HG02938 (cell line): ENCODE measurements at regions not wholly inside any gene's neighbourhood (a gene's known extent, or its start where the extent isn't known, plus 50 kb on each side); places are given as distances from the start of the nearest gene placed in this dataset.

Experiments
- ATAC-seq: cut with Tn5 transposase; IDR thresholded peaks from one replicate; pipeline ENCODE4 v1.9.1; 2021; ENCODE audit warnings: mild to moderate bottlenecking, moderate library complexity; ENCODE audit not compliant: unreplicated experiment

- no peak for ATAC-seq
Measured at GRCh38 chr5:159827861-159828260, 88.4 kb upstream of the ADRA1B start.

DNA sequence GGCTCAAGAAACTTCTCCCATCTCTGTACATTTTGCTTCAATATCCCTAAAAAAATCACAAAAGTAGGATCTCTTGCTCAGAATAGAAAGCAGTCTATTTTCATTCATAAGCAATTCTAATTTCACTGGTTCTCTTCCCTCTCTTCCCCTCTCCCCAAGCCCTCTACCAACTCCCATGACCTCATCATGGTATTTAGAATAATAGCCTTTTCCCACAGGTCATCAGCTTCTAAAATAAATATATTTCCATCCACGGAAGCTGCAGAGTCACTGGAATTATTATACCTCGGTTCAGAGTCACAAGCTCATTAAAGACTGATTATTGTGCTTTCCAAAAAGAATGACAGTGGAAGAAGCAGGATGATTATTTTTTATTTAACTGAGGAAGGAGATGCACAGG is 84.2 kb upstream of the ADRA1B start:
- ATAC-seq: no peak

GRCh38 chr5:159833088-159833487 is 83.2 kb upstream of the ADRA1B start:
- ATAC-seq: no peak

DNA sequence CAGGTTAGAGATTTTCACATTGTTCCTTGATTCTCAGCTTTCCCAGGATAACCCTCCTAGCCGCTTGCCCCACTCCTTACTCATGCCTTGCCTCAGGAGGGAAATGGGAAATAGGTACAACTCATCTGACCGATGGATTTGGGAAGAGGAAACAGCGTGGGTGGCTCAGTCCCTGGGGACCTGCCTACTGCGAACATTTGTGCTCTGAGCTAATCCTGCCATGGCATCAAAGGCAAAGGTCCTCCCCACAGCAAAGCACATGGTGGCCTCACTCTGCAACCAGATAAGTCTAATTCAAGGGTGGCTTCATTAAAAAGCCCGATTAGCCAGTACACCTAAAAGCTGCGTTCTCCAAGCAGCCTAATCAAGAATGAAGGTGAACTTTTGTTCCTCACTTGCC is 82.4 kb upstream of the ADRA1B start:
- ATAC-seq: no peak

GRCh38 chr5:159835548-159835947 is 80.7 kb upstream of the ADRA1B start:
- ATAC-seq: no peak

DNA sequence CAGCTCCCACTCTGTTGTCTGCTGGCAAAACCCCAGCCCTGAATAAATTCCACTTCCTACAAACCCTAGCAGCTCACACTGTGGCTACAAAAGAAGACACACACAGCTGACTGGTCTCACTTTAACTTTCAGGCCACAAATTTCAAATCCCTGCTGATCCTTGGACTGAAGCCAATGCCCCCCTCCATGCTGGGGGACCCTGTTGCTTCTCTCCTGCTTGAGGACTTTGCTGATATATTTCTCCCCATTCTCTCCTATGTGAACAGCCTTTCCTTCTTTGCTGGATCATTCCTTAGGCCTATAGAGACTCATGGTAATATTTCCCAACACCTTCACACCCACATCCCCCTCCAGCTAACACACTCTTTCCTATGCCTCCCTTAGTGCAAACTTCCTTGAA is 79.6 kb upstream of the ADRA1B start:
- ATAC-seq: no peak

DNA sequence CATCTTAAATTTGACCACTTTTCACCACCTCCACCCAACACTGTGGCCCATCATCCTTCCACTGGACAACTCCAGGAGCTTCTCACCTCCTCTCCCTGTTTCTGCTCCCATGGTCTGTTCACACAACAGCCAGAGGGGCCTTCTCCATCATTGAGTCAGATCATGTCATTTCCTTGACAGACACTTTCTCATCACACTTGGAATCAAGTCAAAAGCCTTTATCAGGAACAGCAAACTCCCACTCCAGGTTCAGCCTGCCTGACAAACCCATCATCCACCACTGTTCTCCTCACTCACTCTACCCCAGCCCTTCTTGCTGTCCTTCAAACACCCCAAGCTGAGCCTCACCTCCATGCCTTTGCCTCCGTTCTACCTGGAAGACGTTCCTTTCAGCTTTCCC is 78.4 kb upstream of the ADRA1B start:
- no peak for ATAC-seq

- no peak for ATAC-seq
Measured at GRCh38 chr5:159838551-159839222, 77.6 kb upstream of the ADRA1B start.

- no peak for ATAC-seq
Measured at GRCh38 chr5:159844267-159845121, 71.8 kb upstream of the ADRA1B start.

- no peak for ATAC-seq
Measured at GRCh38 chr5:159849437-159850083, 66.7 kb upstream of the ADRA1B start.

DNA sequence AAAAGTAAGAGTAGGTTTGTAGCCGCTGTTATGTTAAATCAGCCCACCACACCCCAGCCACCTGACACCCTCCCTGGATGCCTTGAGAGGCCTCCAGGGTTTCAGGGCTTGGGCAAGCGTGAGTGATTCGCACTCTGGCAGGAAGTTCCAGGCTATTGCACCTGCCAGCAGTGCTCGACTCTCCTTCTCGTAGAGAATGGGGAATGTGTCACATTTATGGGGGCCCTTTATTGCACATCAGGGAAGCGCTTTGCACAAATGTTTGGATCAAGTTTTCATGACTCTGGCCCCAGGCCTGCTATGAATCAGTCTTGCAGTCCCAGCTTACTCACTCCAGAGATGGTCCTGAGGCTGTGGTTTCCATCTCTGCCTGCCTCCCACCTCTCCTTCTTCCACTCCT is 66.1 kb upstream of the ADRA1B start:
- no peak for ATAC-seq

DNA sequence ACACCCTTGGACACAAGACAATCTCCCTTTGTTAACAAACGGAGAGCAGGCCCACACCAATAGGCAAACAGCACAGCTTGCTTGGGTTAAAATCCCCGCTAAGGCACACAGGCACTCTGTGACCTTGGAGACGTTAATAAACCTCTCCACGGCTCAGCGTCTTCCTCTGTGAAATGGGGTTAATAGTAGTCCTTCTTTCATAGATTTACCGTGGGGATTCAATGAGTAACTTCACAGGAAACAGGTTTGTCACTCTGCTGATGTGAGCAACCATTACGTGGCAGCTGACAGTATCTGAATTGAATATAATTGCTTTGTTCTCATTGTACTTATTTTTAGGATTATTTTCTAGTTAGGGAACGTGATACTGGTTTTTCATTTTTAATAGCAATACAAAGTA is 65.2 kb upstream of the ADRA1B start:
- no peak for ATAC-seq

DNA sequence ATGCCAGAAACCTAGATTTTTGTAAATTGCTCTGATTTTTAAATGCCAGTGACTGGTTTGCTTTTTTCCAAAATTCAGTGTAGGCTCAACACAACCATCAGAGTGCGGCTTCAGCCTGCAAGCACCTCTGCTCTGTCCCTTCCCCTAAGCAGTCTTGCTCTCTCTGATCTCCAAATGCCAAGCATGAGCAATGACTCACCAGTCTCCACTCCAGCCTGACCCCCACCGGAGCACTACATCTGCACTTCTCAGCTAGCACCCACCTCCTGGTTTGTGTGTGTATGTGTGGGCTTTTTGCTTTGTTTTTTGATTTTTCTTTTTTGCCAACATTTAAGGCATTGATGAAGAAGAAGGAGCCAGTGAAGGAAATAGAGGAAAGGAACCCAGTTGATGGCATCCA is 61.4 kb upstream of the ADRA1B start:
- no peak for ATAC-seq

DNA sequence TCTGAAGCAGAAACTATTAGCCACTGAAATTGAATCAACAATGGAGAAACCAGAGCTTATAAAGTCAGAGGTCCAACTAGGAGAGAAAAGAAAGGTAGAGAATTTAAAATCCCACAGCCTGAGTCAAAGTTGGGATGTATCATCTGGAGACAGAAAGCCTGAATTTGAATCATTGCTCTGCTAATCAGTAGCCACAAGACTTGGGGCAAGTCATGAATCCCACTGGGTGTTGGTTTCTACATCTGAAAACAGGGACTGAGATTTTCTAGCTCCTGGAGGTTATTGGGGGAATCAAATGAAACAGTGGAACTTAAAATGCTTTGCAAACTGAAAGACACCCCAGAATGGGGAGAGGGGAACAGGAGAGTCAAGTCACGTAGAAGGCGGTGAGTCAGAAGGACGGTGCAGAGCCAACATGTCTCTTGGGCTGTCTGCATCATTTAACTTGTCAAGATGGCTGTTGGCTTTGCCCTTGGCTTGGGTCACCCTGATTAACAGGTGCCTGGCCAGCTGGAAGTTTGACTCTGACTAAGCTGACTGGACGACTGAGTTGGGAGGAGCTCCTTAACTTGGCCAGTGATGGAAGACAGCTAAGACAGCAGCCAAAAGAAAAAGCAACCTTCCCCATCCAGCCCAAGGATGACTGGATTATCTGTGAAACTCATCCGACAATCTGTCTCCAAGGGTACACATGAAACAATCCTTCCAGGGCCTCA is 60.6 kb upstream of the ADRA1B start:
- no peak for ATAC-seq

DNA sequence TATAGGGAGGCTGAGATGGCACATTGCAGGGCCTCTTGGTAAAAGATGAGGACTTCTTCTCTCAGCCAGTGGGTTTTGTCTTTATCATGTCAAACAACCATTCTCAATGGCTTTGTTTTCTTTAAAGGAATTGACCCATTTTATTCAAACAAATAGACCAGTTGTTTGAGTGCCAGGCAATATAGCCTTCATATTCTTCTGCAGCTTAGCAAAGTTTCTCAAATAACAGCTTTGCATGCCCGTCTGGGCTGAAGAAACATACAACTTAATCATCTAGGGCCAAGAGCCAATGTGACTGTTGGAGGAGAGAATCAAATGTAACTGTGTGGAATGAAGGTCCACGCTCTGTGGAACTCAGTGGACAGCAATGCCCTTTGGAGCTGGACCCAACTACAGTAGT is 57.4 kb upstream of the ADRA1B start:
- ATAC-seq: no peak

DNA sequence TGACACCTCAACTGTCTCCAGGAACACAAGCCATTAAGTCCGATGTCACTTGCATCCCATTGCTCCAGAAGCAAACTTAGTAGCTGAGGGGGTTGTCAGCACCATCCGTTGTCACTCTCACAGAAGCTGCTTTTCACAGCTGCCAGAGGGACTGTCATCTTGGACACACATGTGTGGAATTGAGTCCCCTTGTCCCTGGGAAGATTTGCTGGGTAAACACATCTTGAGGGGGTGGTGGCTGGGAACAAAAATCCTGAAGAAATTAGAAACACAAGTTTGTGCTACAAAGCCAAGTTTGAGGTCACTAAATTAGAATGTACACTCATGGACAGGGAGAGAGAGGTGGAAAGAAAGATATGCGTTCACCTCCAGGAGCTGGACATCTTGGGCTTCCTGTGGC is 55.2 kb upstream of the ADRA1B start:
- no peak for ATAC-seq

- no peak for ATAC-seq
Measured at GRCh38 chr5:159864885-159865691, 51.2 kb upstream of the ADRA1B start.

DNA sequence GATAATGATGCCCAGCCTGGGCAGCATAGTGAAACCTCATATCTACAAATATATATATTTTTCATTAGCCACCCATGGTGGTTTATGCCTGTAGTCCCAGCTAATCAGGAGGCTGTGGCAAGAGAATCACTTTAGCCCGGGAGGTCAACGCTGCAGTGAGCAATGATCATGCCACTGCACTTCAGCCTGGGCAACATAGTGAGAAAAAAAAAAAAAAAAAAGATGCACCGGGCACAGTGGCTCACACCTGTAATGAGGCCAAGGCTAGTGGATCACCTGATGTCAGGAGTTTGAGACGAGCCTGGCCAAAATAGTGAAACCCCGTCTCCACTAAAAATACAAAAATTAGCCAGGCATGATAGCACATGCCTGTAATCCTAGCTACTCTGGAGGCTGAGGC is 50.2 kb upstream of the ADRA1B start:
- no peak for ATAC-seq
